ENCODE measurements at regions not wholly inside any gene's neighbourhood (a gene's known extent, or its start where the extent isn't known, plus 50 kb on each side); places are given as distances from the start of the nearest gene placed in this dataset.

DNA sequence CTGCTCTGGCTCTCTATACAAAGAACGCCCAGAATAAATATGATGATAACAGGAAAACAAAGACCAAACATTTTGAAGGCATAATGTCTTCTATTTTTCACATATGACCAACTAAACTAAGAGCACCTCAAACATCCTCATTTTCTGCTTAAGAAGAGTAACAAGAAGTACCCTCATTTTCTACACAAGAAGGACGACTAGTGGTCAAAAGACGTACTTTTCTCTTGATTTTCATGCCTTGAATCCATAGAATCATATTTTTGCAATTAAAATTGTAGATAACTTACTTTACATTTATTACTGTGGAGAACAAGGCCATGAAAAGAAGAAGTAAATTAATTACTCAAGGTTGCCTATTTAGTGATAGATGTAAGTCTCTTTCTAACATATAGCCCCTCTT is 358.6 kb downstream of the DUSP6 start:
- peak in 1 of 2 experiments; percentile 76; a peak in 3 of 6 replicates for ATAC-seq

GRCh38 chr12:88986056-88986455 is 366.2 kb downstream of the DUSP6 start:
- no peak for FAIRE-seq
- WGBS (ENCODE audit: missing lambda C conversion rate), result 71% methylated on average over 5 of the region's 5 CpGs
- ChIA-PET POLR2A (no interaction called here), CTCF (no interaction called here)
- ATAC-seq, result no peak
- Histone ChIP-seq H3K4me1 (no peaks in the 10 kb centered on the region), H3K9me3 (no peaks in the 10 kb centered on the region), H3K4me3 (no peak overlapping the region), H3K27ac (no peak overlapping the region), H3K4me2 (no peak overlapping the region)
- DNase-seq (ENCODE audit: low read depth in 1 of 2, low spot score in 1 of 2), result no peak
- TF ChIP-seq RNF2 (IDR thresholded peaks at IDR 0.05; ENCODE audit: borderline replicate concordance, low read depth), result no peak
- TF ChIP-seq PHF8 (IDR thresholded peaks at IDR 0.05; ENCODE audit: borderline replicate concordance, low read depth), result no peak
- no peak for TF ChIP-seq JUN (IDR thresholded peaks at IDR 0.05)
- TF ChIP-seq CBX8 (IDR thresholded peaks at IDR 0.05), result no peak

More for the DNA sequence above, 358.6 kb downstream of the DUSP6 start:
- Histone ChIP-seq H3K4me3 (no peak overlapping the region), H3K27ac (no peak overlapping the region), H3K9me3 (no peaks in the 10 kb centered on the region), H3K4me2 (no peak overlapping the region), H3K4me1 (no peaks in the 10 kb centered on the region)
- DNase-seq (ENCODE audit: low read depth in 1 of 2, low spot score in 1 of 2) (peak; percentile 18 to 69), FAIRE-seq (peak; percentile 99)
- TF ChIP-seq ZSCAN20 (CRISPR knock-in tag; IDR thresholded peaks at IDR 0.05) (no peak), FOXS1 (CRISPR knock-in tag; IDR thresholded peaks at IDR 0.05) (no peak), FOSB (CRISPR knock-in tag; IDR thresholded peaks at IDR 0.05) (no peak), KDM1A (IDR thresholded peaks at IDR 0.05; ENCODE audit: low read depth) (no peak), RAD21 (conservative IDR thresholded peaks at IDR 0.05 in 1 of 2, IDR thresholded peaks at IDR 0.05 in 1 of 2) (peak; percentile 91), ZC3H11A (IDR thresholded peaks at IDR 0.05) (no peak), CEBPB (IDR thresholded peaks at IDR 0.05) (no peak), ZNF302 (CRISPR knock-in tag; IDR thresholded peaks at IDR 0.05) (no peak), SMC3 (IDR thresholded peaks at IDR 0.05) (peak; percentile 92), ZFP36 (IDR thresholded peaks at IDR 0.05; ENCODE audit: borderline replicate concordance, partially characterized antibody) (no peak), HMGXB4 (CRISPR knock-in tag; IDR thresholded peaks at IDR 0.05; ENCODE audit: borderline replicate concordance) (no peak), MAX (IDR thresholded peaks at IDR 0.05) (no peak), GATA3 (IDR thresholded peaks at IDR 0.05; ENCODE audit: borderline replicate concordance) (no peak), FOSL2 (IDR thresholded peaks at IDR 0.05) (no peak), FOSL2 (CRISPR knock-in tag; IDR thresholded peaks at IDR 0.05) (no peak), MAFK (IDR thresholded peaks at IDR 0.05; ENCODE audit: partially characterized antibody) (no peak), CTCF (IDR thresholded peaks at IDR 0.05) (peak; percentile 75), POLR2A (IDR thresholded peaks at IDR 0.05; ENCODE audit: low read length) (no peak), ESRRA (IDR thresholded peaks at IDR 0.05; ENCODE audit: borderline replicate concordance, low read length) (no peak)
- TF ChIP-seq, protein P1, sequence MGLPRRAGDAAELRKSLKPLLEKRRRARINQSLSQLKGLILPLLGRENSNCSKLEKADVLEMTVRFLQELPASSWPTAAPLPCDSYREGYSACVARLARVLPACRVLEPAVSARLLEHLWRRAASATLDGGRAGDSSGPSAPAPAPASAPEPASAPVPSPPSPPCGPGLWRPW (IDR thresholded peaks at IDR 0.05), result no peak
- TF ChIP-seq, protein P2, sequence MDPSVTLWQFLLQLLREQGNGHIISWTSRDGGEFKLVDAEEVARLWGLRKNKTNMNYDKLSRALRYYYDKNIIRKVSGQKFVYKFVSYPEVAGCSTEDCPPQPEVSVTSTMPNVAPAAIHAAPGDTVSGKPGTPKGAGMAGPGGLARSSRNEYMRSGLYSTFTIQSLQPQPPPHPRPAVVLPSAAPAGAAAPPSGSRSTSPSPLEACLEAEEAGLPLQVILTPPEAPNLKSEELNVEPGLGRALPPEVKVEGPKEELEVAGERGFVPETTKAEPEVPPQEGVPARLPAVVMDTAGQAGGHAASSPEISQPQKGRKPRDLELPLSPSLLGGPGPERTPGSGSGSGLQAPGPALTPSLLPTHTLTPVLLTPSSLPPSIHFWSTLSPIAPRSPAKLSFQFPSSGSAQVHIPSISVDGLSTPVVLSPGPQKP (IDR thresholded peaks at IDR 0.05; ENCODE audit: low read depth, low read length), result no peak
- POLR2A ChIA-PET, result interaction anchor here (1.2 kb wide), 1 partner anchor 414 kb away, joined by 3 read pairs; the partner anchor contains the start of gene KITLG
- CTCF ChIA-PET, result interaction anchor here (0.6 to 3.0 kb wide), 28 partner anchors 9 to 1021 kb away, joined by 3 to 32 read pairs (median 3); partner anchors contain the start of genes CEP290, KITLG and TMTC3
- 2% methylated on average over 3 of the region's 3 CpGs for WGBS (ENCODE audit: missing lambda C conversion rate)
